HG03175 (cell line): ENCODE measurements at regions not wholly inside any gene's neighbourhood (a gene's known extent, or its start where the extent isn't known, plus 50 kb on each side); places are given as distances from the start of the nearest gene placed in this dataset.

ENCODE experiments used
- ATAC-seq: cut with Tn5 transposase; IDR thresholded peaks from one replicate; pipeline ENCODE4 v1.9.1; 2021; ENCODE audit warnings: mild to moderate bottlenecking, moderate library complexity; ENCODE audit not compliant: unreplicated experiment

DNA sequence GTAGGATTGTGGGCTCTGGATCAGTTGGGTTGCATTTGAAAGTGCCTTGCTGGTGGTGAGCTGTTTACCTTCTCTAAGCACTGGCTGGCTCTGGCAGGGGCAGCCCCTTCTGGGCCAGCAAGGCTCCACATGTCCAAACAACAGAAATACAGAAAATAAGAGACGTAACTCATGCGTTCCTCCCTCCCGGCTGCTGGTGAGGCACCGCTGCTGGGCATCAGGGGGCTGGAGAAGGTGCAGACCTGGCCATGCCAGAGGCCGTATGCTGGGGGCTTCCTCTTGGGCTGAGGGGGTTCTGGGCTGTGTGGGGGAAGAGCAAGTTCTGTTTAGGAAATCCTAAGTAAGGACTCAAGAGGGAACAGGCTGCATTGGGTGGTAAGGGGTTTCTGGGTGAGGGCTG lies 140.6 kb downstream of the URI1 start:
- no peak for ATAC-seq

DNA sequence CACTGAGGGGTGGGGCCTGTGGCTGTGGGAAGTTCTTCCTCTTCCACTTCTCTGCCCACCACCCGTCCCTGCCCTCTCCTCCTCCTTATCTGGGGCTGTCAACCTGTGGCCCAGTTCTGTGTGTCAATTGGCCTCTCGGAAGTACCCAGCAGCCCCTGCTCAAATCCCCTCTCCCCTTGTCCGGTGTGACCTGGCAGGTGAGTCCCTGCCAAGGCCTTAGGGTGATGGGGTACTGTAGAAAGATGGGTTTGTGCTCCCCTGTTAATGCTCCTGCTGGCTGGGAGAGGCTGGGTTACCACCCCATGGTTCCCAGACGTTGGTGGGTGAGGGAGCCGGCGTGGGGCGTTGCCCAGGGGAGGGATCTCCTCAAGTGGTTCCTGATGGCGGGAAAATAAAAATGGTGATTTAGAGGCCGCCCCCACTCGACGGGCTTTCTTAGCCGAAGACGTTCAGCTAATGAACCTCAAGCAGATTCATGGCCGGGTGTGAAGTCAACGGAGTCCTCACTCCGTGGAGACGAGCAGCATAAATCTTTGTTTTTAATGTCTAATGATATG lies 141.2 kb downstream of the URI1 start:
- no peak for ATAC-seq

DNA sequence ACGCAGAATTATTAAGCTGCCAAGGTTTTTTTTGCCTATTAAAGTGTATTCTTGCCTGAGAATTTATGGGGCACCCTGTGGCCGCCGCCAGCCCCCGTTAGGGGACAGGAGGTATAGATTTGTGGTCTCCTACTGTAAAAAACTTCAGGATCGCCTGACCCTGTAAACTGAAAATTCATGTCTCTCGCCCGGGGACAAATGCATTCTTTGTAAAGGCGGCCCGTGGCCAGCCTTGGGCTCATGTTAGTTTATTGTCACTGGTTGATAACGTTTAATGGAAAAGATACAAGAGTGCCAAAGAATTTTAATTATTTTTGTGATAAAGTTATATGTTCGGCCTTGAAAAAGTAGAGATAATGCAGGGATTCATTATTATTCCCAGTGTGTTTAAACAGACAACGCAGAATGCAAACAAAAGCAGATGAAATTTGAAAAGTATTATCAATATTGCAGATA lies 141.7 kb downstream of the URI1 start:
- ATAC-seq = no peak

DNA sequence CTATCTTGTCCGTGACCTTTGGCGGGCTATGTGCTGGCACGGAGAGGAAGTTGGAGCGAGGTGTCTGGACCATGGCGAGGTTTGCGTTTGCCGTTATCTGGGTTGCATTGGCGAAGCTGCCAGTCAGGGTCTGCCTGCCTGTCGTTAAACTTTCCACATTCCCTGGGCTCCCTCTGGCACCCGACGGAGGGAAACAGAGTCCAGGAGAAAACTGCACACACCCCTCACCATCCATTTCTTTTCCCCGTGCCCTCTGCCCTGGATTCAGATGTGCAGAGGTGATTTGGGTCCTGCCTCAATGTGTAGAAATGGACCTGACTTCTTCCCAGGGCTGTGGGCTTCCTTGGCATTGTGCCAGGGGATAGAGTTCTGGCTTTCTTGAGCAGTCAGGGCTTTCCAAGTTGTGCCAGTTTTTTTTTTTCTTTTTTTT lies 142.4 kb downstream of the URI1 start:
- no peak for ATAC-seq

DNA sequence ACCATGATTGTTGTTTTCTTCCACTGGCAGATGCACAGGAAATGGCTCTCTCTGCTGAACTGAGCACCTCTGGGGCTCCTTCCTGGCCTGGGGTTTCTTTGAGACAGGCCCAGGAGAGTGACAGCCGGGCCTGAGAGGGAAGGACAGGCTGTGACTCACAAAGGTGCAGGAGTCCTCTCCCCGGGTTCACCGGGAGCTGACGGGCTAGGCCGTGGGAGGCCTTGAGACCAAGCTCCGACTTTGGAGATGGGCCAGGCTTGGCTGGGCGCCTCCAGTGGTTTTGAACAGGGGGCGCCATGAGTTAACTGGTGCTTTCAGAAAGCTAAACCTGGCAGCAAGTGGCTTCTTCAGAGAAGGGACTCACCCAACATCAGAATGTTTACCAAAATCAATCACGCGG lies 143.4 kb downstream of the URI1 start:
- ATAC-seq = no peak

DNA sequence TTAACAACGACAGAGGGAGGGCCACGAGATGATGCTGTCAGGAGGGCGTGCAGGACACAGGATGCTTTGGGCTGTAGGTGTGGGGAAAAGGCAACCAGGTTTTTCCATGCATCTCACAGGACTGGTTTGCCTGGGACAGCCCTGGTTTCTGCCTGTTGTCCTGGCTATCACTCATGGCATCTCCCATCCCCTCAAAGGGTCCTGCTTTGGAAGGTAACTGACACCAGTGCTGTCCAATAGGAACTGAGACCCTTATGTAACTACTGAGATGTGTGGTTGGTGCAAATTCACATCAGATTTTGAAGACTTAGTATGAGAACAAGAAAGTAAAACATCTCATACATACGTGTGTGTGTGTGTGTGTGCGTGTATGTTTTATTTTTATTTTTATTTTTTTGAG lies 144.2 kb downstream of the URI1 start:
- no peak for ATAC-seq

DNA sequence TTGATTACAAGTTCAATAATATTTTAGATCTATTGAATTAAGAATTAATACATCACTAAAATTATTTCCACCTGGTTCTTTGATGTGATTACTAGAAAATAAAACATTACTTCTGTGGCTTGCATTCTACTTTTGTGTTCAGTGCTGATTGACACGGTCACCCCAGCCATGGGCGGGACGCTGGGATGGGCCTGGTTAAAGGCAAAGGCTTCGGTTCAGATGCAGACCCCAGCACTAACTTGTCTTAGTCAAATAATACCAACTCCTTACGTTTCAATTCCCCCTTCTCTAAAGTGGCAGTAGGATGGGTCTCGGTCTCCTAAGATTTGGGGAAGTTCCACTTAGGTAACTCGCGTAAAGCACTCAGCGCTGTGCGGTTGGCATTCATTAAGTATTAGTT lies 144.9 kb downstream of the URI1 start:
- ATAC-seq = no peak

DNA sequence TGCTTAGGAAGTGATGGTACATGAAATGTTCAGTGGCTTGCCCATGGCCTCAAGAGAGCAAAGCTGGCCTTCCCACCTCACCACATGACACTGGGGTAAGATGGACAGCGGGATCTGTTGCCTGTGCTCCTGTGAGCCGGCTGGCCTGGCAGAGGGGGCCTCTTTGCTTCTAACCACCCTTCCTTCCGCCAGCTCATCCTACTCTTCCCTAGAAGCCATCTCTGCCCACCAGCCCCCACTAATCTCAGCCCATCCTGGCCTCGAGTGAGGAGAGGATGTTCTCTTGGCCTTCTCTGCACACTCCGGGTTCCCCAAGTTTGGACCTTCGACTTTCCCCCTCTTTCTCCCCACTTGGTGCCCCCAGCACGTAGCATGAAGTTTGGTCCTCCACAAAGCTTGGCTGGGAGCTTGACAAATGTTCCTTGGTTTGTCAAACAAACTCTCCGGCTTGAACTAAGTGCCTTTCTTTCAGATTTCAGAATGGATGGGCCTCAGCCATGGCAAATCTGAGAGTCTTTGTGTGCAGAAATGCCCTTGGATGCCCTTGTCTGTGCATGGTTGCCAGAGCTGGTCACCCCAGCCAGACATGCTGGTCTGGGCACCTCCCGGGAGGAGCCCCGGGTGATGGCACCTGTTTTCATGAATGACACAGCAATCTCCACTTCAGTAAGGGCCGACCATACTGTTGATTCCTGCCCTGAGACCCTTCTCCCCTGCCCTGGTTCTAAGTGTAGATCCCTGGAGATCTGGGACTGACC lies 145.5 kb downstream of the URI1 start:
- ATAC-seq = no peak

DNA sequence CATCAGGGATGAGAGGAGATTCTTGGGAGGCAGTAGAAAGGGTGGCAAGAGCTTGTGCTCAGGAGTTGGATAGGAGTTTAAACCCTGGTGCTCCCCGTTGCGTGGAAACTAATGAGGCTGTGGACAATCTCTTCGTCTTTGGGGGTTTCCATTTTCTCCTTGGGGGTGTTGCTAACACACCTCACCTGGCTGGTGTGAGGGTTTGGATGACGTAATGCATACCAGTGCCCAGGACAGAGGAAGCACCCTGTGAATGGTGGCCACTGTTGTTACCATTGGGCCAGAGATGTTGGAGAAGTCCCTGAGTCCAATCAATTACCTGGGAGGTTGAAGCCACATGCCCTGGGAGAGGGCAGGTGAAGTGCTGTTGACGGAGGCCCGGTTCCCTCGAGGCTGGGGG lies 146.5 kb downstream of the URI1 start:
- ATAC-seq = no peak

DNA sequence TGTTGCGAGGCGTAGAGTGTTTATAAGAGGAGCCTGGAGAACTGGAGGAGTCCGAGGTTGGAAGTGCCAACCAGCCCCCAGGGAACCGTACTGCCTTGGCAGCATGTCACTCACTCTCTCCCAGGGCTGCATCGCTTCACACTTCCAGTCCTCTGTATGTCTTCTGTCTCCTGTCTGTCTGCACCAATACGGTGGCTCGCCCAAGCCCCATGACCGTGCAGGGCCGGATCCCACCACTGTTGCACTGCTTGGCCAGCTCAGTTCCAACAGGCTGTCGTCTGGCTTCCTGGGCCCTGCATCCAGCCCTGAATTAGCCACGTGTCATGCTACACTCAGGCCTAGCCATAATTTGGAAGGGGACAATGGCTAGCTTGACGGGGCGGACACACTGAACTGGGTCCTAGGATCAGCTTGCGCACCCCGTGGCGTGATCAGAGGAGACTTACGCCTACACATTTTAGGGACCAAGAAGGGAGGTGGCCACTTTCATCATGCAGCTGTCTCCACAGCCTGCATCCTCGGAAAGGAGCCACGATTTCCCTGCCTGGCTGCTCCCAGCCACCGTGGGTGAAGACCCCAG lies 147.1 kb downstream of the URI1 start:
- ATAC-seq = no peak

DNA sequence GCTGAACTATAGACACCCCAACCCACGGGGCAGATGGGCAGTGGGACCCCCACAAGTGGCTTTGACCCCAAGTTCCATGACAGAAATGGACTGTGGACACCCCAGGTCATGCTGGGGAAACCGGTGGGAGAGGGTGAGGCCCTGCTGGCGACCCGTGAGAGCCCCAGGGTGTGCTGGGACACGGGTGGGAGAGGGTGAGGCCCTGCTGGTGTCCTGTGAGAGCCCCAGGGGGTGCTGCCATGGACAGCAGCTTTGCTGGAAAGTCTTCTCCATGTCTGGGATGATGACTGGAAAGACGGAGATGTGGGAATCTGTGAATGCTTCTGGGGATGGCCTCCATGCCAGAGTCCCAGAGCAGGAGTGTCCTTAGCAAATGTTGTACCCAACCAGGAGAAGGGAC lies 148.4 kb downstream of the URI1 start:
- ATAC-seq = no peak

DNA sequence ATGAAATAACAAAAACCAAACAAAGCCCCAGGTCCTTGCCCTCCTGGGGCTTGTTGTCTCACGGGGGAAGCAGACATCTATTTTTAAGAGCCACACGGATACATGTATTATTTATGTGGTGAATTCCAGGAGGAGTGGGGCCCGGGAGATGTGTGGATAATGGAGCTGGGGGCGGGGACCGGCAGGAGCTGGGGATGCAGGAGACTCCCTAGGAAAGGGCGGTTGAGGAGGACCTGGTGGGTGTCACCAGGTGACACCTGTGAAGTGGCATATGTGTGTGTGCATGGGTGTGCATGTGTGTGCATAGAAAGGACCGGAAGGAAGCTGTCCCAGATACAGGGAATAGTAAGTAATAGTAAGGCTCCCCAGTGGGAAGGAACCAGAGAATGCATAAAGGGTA lies 148.9 kb downstream of the URI1 start:
- ATAC-seq = no peak

DNA sequence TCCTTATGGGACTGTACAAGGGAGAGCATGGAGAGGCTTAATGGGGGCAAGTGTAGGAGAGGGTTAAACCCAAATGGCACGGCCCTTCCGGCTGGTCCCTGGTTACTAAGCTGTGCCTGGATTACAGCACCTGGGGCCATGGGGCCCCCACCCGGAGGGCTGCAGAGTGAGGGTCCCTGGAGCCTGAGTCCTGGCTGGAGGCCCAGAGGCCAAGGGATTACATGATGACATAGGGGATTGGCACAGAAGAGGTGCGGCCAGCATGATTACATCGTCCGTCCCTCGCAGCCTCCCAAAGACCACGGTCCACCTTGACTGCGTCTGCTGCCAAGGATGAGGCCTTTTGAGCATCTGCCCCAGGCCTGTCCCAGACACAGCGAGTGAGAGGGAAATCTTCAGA lies 149.4 kb downstream of the URI1 start:
- ATAC-seq = no peak

DNA sequence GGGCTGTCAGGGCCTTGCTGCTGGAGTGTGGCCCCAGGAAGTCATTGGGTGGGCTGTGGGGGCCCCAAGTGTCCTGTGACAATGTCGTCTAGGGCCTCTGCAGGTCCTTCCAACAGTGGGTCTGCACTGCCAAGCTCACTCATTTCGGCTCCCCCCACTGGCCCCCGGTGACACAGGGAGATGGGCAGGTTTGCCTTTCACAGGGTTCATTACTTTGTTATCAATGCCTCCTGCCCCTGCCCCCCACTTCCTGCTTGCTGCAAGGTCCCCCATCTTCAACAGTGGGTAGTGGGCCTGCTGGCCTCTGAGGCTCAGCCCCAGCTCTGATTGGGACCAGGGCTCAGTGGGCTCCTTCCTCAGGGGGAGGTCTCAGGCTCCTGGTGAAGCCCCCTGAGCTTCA lies 149.8 kb downstream of the URI1 start:
- ATAC-seq = no peak

DNA sequence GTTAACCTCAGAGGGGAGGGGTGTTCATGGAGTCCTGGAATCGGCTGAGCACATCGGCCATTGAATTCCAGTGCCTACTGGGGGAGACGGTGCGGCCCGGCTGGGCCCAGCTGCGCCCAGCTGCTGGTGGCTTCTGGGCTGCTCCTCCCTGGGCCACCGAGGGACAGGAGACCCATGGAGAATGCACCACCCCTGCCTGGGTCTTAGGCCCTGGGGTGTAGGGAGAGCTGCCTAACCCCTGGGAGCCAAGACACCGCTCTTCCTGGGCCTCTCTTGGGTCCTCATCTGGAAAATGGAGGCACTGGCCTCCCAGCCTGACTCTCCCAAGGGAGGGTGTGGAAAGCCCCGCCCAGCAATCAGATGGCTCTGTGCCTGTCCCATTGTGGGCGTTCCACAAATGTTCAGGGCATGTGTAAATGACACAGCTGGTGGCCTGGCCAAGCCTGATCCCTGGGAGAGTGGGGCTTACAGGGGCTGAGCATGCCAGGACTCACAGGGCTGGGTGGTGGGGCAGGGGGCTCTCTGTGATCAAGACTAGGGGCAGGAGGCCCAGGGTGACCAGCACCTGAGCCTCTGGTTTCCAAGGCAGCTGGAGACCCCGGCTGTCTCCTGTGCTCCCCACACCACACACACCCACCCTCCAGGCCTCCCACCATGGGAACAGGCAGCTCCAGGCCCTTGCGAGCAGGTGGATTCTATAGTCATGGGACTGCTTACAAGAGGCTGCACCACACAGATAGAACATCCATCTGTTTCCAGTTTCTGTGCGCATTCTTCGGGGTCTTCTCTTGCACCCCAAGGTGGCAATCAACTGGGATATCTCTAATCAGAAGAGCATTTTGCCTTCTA lies 150.9 kb downstream of the URI1 start:
- ATAC-seq = no peak

DNA sequence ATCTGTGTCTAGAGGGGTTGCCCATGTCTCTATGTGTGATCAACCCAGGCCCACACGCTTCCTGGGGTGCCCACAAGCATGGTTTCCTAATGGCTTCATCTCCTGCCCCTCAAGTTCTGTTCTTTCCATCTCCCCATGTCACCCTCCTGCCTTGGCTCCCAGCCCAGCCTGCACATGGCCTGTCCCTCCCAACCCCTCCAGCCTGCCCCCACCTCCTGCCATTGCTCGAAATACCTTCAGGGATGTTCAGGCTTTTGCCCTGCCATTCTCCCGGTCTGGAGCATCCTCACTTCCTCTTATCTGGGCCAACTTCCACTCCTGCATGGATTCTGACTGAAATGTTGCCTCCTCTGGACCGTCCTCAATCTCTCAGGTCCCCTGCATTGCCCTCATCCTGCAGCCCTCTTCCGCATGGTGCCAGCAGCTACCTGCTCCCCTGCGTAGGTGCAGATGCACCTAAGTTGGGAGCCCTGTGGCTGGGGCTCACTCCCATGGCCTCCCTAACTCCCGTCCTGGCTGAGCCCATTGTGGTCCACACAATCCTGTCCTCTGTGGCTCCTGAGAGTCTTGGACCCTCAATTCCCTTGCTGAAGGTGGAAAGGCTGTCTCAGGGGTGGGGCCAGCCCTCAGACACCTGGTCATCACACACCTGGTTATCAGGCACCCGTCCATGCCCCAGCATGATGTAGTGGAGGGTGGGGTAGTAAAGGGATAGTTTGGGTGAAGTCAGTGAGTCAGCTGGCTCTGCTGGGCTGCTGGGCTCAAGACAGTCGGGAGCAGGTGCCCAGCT lies 152.1 kb downstream of the URI1 start:
- ATAC-seq = no peak

DNA sequence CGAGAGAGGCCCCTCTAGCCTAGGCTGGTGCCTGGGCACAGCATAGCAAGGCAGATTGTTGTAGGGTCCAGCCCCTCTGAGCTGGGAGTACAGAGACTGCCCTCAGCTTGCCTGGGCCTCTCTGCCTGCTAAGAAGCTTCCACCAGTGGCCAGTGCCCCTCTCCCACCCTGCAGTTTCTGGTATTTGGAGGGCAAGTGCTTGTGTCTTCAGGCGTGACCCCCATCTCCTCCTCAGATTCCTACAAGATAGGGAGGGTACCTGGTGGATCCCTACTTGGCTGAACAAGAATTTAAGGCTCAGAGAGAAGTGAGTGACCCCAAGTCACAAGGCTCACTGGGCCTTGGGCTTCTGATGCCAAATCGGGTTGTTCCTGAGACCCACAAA lies 152.7 kb downstream of the URI1 start:
- ATAC-seq = no peak

DNA sequence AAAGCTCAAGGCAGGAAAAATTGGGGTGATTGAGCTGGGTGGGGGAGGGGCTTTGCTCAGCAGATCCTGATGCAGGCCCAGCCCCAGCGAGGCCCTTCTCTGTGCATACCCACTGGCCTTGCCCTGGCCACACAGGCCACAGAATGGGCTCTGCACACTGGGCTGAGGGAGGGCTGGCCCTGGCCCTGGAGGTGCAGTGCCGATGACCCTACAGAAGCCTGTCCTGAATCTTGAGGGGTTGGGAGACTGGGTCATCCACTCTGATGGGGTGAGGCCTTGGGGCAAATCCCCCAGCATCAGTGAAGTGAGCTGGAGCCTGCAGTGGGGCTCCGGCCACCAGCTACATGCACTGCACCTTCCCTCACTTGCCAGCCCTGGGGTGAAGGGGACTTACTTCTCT lies 153.1 kb downstream of the URI1 start:
- no peak for ATAC-seq

DNA sequence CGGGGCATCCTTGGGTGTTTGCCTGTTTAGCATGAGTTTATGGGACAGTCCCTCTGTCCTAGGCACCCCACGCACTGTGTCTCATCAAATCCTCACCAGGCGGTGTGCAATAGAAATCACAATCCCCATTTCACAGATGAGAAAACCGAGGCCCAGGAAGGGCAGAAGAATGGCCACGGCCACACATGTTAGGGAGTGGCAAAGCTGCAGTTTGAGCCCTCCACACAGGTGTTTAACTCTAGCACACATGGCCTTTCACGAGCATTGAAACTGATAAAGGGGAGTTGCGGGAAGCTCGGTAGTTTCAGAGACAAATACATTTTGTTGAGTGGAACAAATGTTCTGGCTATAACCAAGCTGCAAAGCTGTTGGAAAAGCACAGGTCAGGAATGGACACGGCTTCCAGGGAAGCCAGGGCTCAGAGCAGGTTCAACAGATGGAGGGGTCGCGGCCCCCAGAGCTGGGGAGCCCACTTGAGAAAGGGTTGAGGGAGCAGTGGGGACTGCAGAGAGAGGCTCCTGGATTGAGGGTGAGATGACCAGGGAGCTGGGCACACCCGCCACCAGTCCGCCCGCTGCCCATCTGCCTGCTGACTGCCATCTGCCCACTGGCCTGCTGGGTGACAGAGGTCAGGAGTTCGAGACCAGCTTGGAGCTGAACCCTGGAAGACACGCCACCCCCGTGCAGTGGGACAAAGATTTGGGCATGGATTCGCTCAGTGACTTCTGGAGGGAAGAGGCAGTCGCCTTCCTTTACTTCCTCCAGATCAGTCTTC lies 154.7 kb downstream of the URI1 start:
- ATAC-seq = no peak

DNA sequence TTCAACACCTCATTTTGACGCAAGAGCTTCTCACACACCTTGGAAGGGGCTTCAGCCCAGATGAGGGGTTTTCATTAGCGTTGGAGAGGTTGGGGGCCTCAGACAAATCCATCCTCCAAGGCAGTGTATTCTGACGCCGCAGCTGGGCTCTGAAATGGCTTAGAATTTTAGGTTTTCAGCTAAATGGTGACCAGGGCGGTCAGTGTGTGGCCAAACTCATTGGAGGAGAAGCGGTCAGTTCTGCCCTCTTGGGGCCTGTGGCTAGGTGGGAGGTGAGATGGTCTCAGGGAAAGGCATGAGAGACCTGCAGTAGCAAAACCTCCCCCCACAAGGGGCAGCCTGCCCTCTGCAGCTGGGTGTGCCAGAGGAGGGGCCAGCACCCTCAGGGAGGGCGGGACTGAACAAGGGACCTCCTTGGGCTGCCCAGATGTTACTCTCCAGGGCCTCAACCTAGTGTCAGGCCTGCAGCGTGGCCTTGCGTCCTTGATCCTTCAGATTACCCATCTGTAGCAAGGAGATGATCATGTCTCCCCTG lies 155.8 kb downstream of the URI1 start:
- no peak for ATAC-seq
